Right atrium auricular region (tissue), 2 donors: ENCODE measurements at regions not wholly inside any gene's neighbourhood (a gene's known extent, or its start where the extent isn't known, plus 50 kb on each side); places are given as distances from the start of the nearest gene placed in this dataset.

Experiments used
- DNase-seq: peaks from one replicate; pipeline ENCODE4 v3.0.0-alpha.2; 2019; ENCODE audit warnings: low spot score
- H3K27ac ChIP-seq, 2 donors: fragments of 200-600 bp; sonication (generic); 1 replicate in 1 of 2; 2 replicates in 1 of 2; pipeline ENCODE4 v1.5.1; 2016 to 2019
- H3K27me3 ChIP-seq, 2 donors: fragments of 200-600 bp; sonication (generic); one replicate each; pipeline versions ENCODE4 v1.5.1 to v1.6.0; 2017 to 2019
- H3K36me3 ChIP-seq: fragments of 200-600 bp; sonication (generic); one replicate; pipeline ENCODE4 v1.5.1; 2016
- H3K4me1 ChIP-seq, 2 donors: fragments of 200-600 bp; sonication (generic); one replicate each; pipeline versions ENCODE4 v1.5.1 to v1.6.0; 2017 to 2019
- H3K4me3 ChIP-seq, 2 donors: fragments of 200-600 bp; sonication (generic); 1 replicate in 1 of 2; 2 replicates in 1 of 2; pipeline ENCODE4 v1.5.1; 2017 to 2019; ENCODE audit warnings: mild to moderate bottlenecking in 1 of 2, moderate library complexity in 1 of 2
- H3K9me3 ChIP-seq, 2 donors: fragments of 200-600 bp; sonication (generic); one replicate each; pipeline ENCODE4 v1.5.1; 2019
- TF ChIP-seq, protein P1 (sequence below), 2 donors: fragments of 200-600 bp; sonication (generic); IDR thresholded peaks; one replicate each; pipeline ENCODE4 v1.5.1; 2019; ENCODE audit warnings: antibody characterized with exemption in 2 of 2

DNA sequence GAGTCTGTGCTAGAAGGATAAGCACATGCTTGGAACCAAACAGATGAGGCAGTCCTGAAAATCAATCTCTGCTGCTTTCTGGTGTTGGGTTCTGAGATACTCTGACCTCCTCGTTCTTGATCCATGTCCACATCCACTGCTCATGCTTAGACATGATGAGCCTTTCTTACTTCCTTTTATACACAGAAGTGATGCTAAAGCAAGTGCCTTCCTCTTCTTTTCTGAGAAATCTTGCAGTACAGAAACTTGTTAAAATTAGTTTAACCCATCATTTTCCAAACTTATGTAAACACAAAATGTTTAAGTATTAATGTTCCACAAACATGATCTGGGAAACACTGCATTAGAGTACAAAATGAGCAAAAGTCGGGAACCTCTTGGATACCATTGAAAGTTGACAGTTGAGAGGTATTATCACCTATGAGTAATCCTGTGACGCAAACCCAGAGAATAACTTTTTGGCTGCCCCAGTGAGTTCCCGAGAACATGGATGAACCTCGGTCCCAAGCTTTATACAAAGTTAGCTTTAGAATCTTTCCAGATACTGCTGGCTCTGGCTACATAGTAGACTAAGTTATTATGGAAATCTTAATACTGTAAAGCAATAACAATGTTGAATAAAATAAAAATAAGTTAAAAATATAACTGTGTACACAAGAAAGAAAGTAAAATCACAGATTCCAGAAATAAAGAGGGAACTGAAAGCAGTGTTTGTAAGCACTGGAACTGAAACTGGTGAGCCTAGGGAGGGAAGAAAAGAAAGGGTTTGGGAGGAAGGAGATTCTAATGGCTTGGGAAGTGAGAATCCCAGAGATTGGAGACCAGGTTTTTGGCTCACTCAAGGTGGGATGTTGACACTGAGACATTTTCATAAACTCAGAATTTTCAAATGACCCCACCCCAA, 429.3 kb upstream of the RUNX1 start:
- Histone ChIP-seq H3K27me3 (no peaks in the 10 kb centered on the region), H3K9me3 (peaks cover 0 to 11% of the 10 kb centered on the region in 2 donors), H3K4me3 (no peak overlapping the region), H3K36me3 (no peaks in the 10 kb centered on the region), H3K27ac (no peak overlapping the region), H3K4me1 (no peaks in the 10 kb centered on the region)
- no peak for DNase-seq
- TF ChIP-seq, protein P1, sequence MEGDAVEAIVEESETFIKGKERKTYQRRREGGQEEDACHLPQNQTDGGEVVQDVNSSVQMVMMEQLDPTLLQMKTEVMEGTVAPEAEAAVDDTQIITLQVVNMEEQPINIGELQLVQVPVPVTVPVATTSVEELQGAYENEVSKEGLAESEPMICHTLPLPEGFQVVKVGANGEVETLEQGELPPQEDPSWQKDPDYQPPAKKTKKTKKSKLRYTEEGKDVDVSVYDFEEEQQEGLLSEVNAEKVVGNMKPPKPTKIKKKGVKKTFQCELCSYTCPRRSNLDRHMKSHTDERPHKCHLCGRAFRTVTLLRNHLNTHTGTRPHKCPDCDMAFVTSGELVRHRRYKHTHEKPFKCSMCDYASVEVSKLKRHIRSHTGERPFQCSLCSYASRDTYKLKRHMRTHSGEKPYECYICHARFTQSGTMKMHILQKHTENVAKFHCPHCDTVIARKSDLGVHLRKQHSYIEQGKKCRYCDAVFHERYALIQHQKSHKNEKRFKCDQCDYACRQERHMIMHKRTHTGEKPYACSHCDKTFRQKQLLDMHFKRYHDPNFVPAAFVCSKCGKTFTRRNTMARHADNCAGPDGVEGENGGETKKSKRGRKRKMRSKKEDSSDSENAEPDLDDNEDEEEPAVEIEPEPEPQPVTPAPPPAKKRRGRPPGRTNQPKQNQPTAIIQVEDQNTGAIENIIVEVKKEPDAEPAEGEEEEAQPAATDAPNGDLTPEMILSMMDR (IDR thresholded peaks at IDR 0.05): no peak

GRCh38 chr21:35477622-35478021, 428.5 kb upstream of the RUNX1 start:
- H3K36me3 ChIP-seq: no peaks in the 10 kb centered on the region
- no peak overlapping the region for H3K27ac ChIP-seq
- TF ChIP-seq, protein P1 (IDR thresholded peaks at IDR 0.05): no peak
- no peaks in the 10 kb centered on the region for H3K4me1 ChIP-seq
- peaks cover 0 to 11% of the 10 kb centered on the region in 2 donors for H3K9me3 ChIP-seq
- H3K4me3 ChIP-seq: no peak overlapping the region
- no peak for DNase-seq
- H3K27me3 ChIP-seq: no peaks in the 10 kb centered on the region

DNA sequence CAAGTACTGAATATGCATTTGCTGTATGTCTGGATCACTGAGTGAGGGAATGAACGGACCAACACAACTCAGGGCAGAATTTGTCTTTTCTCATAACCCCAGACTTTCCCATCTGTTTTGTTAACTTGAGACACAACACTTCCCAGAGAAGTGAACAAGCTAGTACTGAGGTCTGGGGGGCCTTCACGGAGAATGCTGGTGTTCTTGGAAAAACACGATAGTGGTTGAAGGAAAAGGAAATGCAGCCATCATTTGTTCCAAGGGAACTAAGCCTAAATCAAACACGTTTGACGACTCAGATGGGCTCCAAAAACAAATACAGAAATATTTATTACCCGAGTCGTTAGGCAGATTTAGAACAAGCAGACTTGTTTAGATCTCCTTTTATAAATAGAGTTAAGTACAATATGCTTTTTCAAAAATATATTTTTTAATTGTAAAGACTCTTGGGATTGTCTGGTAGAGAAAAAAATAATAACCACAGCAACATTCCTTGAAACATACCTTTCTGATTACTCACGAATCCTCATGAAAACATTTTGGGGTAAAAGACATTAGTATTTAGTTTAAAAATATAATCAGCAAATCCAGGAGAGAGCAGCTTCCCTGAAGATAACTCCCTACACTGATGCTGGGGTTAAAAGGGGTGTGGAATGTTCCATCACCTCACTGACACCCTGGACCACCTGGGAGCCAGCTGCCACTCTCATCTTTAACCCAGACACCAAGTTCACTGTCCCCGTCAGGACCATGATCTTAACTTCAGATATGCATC, 427.7 kb upstream of the RUNX1 start:
- Histone ChIP-seq H3K27me3 (no peaks in the 10 kb centered on the region), H3K4me1 (no peaks in the 10 kb centered on the region), H3K36me3 (no peaks in the 10 kb centered on the region), H3K27ac (no peak overlapping the region), H3K9me3 (peaks cover 0 to 11% of the 10 kb centered on the region in 2 donors), H3K4me3 (no peak overlapping the region)
- DNase-seq: no peak
- TF ChIP-seq, protein P1 (IDR thresholded peaks at IDR 0.05): no peak

- Histone ChIP-seq H3K4me3 (no peak overlapping the region), H3K4me1 (no peaks in the 10 kb centered on the region), H3K9me3 (peaks cover 0 to 11% of the 10 kb centered on the region in 2 donors), H3K27me3 (no peaks in the 10 kb centered on the region), H3K36me3 (no peaks in the 10 kb centered on the region), H3K27ac (no peak overlapping the region)
- TF ChIP-seq, protein P1 (IDR thresholded peaks at IDR 0.05): no peak
- DNase-seq: no peak
These were observed 426.7 kb upstream of the RUNX1 start for GRCh38 chr21:35475762-35476161.

GRCh38 chr21:35475009-35475408, 425.9 kb upstream of the RUNX1 start:
- Histone ChIP-seq H3K27me3 (no peaks in the 10 kb centered on the region), H3K4me1 (no peaks in the 10 kb centered on the region), H3K27ac (no peak overlapping the region), H3K36me3 (no peaks in the 10 kb centered on the region), H3K9me3 (peaks cover 0 to 6% of the 10 kb centered on the region in 2 donors), H3K4me3 (no peak overlapping the region)
- TF ChIP-seq, protein P1 (IDR thresholded peaks at IDR 0.05): no peak
- no peak for DNase-seq
